GM12878 (cell line): ENCODE measurements at regions not wholly inside any gene's neighbourhood (a gene's known extent, or its start where the extent isn't known, plus 50 kb on each side); places are given as distances from the start of the nearest gene placed in this dataset.

Source experiments
- ATAC-seq: fragments of 200-7000 bp; cut with Tn5 transposase; 3 replicates; pipeline ENCODE4 v1.9.1; 2020; ENCODE audit warnings: mild to moderate bottlenecking, moderate library complexity
- BruUV-seq: library from RNA; stranded (reverse); fragments of 400-500 nt; replicated peaks from 2 replicates; lab custom pipeline; 2021; lab: Mats Ljungman, UMichigan
- CTCF ChIA-PET: fragments of 300-600 bp; sonication (Branson Sonifier 250); formaldehyde crosslinking; extraction: SDS; loops from one replicate; lab custom pipeline; 2021; ENCODE audit warnings: inconsistent platforms; lab: Yijun Ruan, JAX
- POLR2A ChIA-PET: fragments of 350-600 bp; formaldehyde crosslinking; extraction: SDS; loops from one replicate; lab custom pipeline; 2021; ENCODE audit warnings: inconsistent platforms; lab: Charles Lee
- RAD21 ChIA-PET: fragments of 300-600 bp; sonication (Branson Sonifier 250); formaldehyde crosslinking; loops from one replicate; lab custom pipeline; 2023; ENCODE audit warnings: antibody characterized with exemption; ENCODE audit not compliant: unreplicated experiment; lab: Charles Lee
- SMC1A ChIA-PET: fragments of 300-600 bp; sonication (Branson Sonifier 250); formaldehyde crosslinking; loops from one replicate; lab custom pipeline; 2023; ENCODE audit not compliant: unreplicated experiment, uncharacterized antibody; lab: Charles Lee
- DNase-seq: peaks from one replicate; pipeline ENCODE4 v3.0.0-alpha.2; 2011; ENCODE audit warnings: low read depth, low spot score
- FAIRE-seq: peaks from 3 replicates; lab custom pipeline; 2011; peaks lifted over from hg19 to GRCh38; lab: Jason Lieb, UNC
- H2AFZ ChIP-seq: 2 replicates; pipeline ENCODE4 v1.6.0; 2011; ENCODE audit warnings: low read depth, low read length, control low read depth; ENCODE audit not compliant: control insufficient read depth
- H3K27ac ChIP-seq: 2 replicates; pipeline ENCODE4 v1.5.1; 2011; ENCODE audit warnings: control low read depth; ENCODE audit not compliant: control insufficient read depth, insufficient read depth
- H3K27me3 ChIP-seq, 2 experiments: replicated peaks in 1 of 2; 2 replicates each; pipeline versions ENCODE4 v1.6.0 to v1.6.1; 2011; ENCODE audit warnings: low read length in 1 of 2; ENCODE audit not compliant: control insufficient read depth in 2 of 2, insufficient read depth in 2 of 2
- H3K36me3 ChIP-seq, 2 experiments: 2 replicates each; pipeline ENCODE4 v1.5.1; 2011; ENCODE audit warnings: low read length in 1 of 2; ENCODE audit not compliant: control insufficient read depth in 2 of 2, insufficient read depth in 2 of 2
- H3K4me1 ChIP-seq: 2 replicates; pipeline ENCODE4 v1.6.1; 2011; ENCODE audit warnings: mild to moderate bottlenecking, low read length, moderate library complexity, mixed read lengths; ENCODE audit not compliant: control insufficient read depth, insufficient read depth
- H3K4me2 ChIP-seq: 2 replicates; pipeline ENCODE4 v1.6.0; 2011; ENCODE audit warnings: control low read depth; ENCODE audit not compliant: control insufficient read depth, insufficient read depth
- H3K4me3 ChIP-seq: fragments of 200-600 bp; sonication (generic); 2 replicates; pipeline ENCODE4 v1.5.1; 2016
- H3K79me2 ChIP-seq: 2 replicates; pipeline ENCODE4 v1.6.0; 2011; ENCODE audit warnings: low read length; ENCODE audit not compliant: control insufficient read depth, insufficient read depth
- H3K9ac ChIP-seq: 2 replicates; pipeline ENCODE4 v1.8.0; 2011; ENCODE audit warnings: low read length, control low read depth, mixed read lengths; ENCODE audit not compliant: control insufficient read depth, insufficient read depth
- H3K9me3 ChIP-seq: replicated peaks from 3 replicates; pipeline ENCODE4 v1.5.1; 2011; ENCODE audit warnings: mild to moderate bottlenecking, low read length; ENCODE audit not compliant: control insufficient read depth, insufficient read depth
- H4K20me1 ChIP-seq: 2 replicates; pipeline ENCODE4 v1.6.0; 2011; ENCODE audit not compliant: control insufficient read depth, insufficient read depth
- DPF2 ChIP-seq: fragments of 450-650 bp; IDR thresholded peaks from 2 replicates; pipeline ENCODE4 v1.6.1; 2017; ENCODE audit warnings: mild to moderate bottlenecking
- ETV6 ChIP-seq, 2 experiments: fragments of 450-650 bp in 1 of 2; IDR thresholded peaks in 1 of 2; conservative IDR thresholded peaks in 1 of 2; 2 replicates each; pipeline ENCODE4 v1.6.1; 2014; ENCODE audit warnings: antibody characterized with exemption in 1 of 2, borderline replicate concordance in 1 of 2, low read depth in 1 of 2, mild to moderate bottlenecking in 1 of 2, moderate library complexity in 1 of 2
- JUND ChIP-seq: IDR thresholded peaks from 2 replicates; pipeline ENCODE4 v1.6.1; 2012; ENCODE audit warnings: low read depth, mild to moderate bottlenecking, low read length, improper control_type of control experiment, moderate library complexity
- NFYB ChIP-seq: IDR thresholded peaks from 2 replicates; pipeline ENCODE4 v1.6.1; 2011; ENCODE audit warnings: low read depth, mild to moderate bottlenecking, low read length, improper control_type of control experiment, moderate library complexity; ENCODE audit not compliant: insufficient read depth
- NR2C1 ChIP-seq: fragments of 450-650 bp; IDR thresholded peaks from 2 replicates; pipeline ENCODE4 v1.6.1; 2017; ENCODE audit warnings: antibody characterized with exemption, mild to moderate bottlenecking, moderate library complexity
- POLR2AphosphoS2 ChIP-seq: IDR thresholded peaks from 2 replicates; pipeline ENCODE4 v1.6.1; 2011; ENCODE audit warnings: low read depth, mild to moderate bottlenecking, low read length, improper control_type of control experiment, moderate library complexity
- RBBP5 ChIP-seq: fragments of 200-600 bp; sonication (generic); conservative IDR thresholded peaks from 2 replicates; pipeline ENCODE4 v1.6.1; 2016
- RCOR1 ChIP-seq: conservative IDR thresholded peaks from 2 replicates; pipeline ENCODE4 v1.6.1; 2012; ENCODE audit warnings: low read depth, low read length, improper control_type of control experiment
- SIN3A ChIP-seq: IDR thresholded peaks from 2 replicates; pipeline ENCODE4 v1.6.1; 2012; ENCODE audit warnings: low read depth, low read length, improper control_type of control experiment
- SMAD5 ChIP-seq: IDR thresholded peaks from 2 replicates; pipeline ENCODE4 v1.6.1; 2016; ENCODE audit warnings: antibody characterized with exemption, low read depth
- WGBS: methylation state at CpG from one replicate; pipeline ENCODE4 v1.1.6; 2016; ENCODE audit warnings: low lambda C conversion rate; ENCODE audit not compliant: insufficient replicate concordance, insufficient coverage; ENCODE audit errors: missing lambda C conversion rate; 5-methylcytosine and 5-hydroxymethylcytosine counted together
- in situ Hi-C: fragments of 300-500 bp; cut with MboI; formaldehyde crosslinking; loops from 9 replicates; pipeline ENCODE4 v1.14.3; 2018; ENCODE audit warnings: mixed read lengths
- intact Hi-C: fragments of 100-400 bp; cut with micrococcal nuclease; formaldehyde crosslinking; loops from one replicate; pipeline ENCODE4 v1.14.2; 2022; ENCODE audit not compliant: unreplicated experiment
- TF ChIP-seq, protein P1 (sequence below): fragments of 450-650 bp; IDR thresholded peaks from 2 replicates; pipeline ENCODE4 v1.6.1; 2017; ENCODE audit warnings: mild to moderate bottlenecking, moderate library complexity

DNA sequence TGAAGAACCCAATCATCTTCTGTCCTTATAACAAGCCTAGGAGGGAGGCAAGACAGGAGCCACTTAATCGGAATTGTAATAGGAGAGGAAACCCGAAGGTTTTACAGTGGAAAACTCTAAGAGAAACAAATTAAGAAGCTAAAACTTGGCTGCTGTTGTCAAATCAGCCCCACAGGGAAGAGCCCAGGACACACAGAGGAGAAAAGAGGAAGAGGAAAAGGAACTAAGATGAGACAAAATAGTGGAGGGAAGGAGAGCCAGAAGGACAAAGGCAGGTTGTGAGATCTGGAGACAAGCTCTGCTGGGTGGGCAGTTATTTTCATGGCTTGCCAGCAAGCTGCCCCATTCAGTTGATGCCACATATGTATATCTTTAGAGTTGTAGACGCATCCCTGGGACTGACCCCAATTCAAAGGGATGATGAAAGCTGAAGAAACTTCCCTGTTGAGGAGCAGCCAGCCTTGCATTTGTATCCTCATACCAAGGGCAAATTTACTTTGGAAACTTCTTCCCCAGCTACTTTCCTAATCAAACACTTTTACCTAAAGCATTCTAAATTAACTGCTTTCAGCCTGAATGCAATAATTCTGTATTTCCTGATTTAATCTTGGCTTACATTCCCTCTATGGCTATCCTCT is 499.8 kb upstream of the MEIS1 start:
- ATAC-seq, result no peak
- no peak for TF ChIP-seq SMAD5
- TF ChIP-seq NFYB, result no peak
- TF ChIP-seq, protein P1, sequence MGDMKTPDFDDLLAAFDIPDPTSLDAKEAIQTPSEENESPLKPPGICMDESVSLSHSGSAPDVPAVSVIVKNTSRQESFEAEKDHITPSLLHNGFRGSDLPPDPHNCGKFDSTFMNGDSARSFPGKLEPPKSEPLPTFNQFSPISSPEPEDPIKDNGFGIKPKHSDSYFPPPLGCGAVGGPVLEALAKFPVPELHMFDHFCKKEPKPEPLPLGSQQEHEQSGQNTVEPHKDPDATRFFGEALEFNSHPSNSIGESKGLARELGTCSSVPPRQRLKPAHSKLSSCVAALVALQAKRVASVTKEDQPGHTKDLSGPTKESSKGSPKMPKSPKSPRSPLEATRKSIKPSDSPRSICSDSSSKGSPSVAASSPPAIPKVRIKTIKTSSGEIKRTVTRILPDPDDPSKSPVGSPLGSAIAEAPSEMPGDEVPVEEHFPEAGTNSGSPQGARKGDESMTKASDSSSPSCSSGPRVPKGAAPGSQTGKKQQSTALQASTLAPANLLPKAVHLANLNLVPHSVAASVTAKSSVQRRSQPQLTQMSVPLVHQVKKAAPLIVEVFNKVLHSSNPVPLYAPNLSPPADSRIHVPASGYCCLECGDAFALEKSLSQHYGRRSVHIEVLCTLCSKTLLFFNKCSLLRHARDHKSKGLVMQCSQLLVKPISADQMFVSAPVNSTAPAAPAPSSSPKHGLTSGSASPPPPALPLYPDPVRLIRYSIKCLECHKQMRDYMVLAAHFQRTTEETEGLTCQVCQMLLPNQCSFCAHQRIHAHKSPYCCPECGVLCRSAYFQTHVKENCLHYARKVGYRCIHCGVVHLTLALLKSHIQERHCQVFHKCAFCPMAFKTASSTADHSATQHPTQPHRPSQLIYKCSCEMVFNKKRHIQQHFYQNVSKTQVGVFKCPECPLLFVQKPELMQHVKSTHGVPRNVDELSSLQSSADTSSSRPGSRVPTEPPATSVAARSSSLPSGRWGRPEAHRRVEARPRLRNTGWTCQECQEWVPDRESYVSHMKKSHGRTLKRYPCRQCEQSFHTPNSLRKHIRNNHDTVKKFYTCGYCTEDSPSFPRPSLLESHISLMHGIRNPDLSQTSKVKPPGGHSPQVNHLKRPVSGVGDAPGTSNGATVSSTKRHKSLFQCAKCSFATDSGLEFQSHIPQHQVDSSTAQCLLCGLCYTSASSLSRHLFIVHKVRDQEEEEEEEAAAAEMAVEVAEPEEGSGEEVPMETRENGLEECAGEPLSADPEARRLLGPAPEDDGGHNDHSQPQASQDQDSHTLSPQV, result no peak
- no peak for TF ChIP-seq RBBP5
- no peak for TF ChIP-seq DPF2
- TF ChIP-seq SIN3A, result no peak
- no peak for TF ChIP-seq NR2C1
- TF ChIP-seq JUND, result no peak
- no peak for TF ChIP-seq ETV6 (conservative IDR thresholded peaks at IDR 0.05 in 1 of 2, IDR thresholded peaks at IDR 0.05 in 1 of 2; ENCODE audit: borderline replicate concordance in 1 of 2, low read depth in 1 of 2)
- TF ChIP-seq POLR2AphosphoS2, result no peak
- no peak for TF ChIP-seq RCOR1
- no peaks in the 10 kb centered on the region for H3K9me3 ChIP-seq
- no peaks in the 10 kb centered on the region for H3K36me3 ChIP-seq
- no peak overlapping the region for H3K9ac ChIP-seq
- H2AFZ ChIP-seq, result no peak overlapping the region
- no peak overlapping the region for H3K4me2 ChIP-seq
- no peaks in the 10 kb centered on the region for H3K27me3 ChIP-seq
- intact Hi-C loops (no loop called here), in situ Hi-C loops (no loop called here)
- WGBS, result 16% methylated on average over 3 of the region's 3 CpGs
- ChIA-PET SMC1A (interaction anchor here (0.6 kb wide), 1 partner anchor 85 kb away, joined by 3 read pairs; no protein-coding TSS in a partner anchor), CTCF (no interaction called here), RAD21 (no interaction called here), POLR2A (no interaction called here)
- no peak for FAIRE-seq
- H3K27ac ChIP-seq, result no peak overlapping the region
- H3K79me2 ChIP-seq, result no peaks in the 10 kb centered on the region
- DNase-seq, result no peak
- H4K20me1 ChIP-seq, result no peaks in the 10 kb centered on the region
- H3K4me3 ChIP-seq, result no peak overlapping the region
- BruUV-seq, result no TSS peak
- no peaks in the 10 kb centered on the region for H3K4me1 ChIP-seq
